SKM-1 treated with dmso at 0.1 percent for 144 hours (cell line): ENCODE measurements at regions not wholly inside any gene's neighbourhood (a gene's known extent, or its start where the extent isn't known, plus 50 kb on each side); places are given as distances from the start of the nearest gene placed in this dataset.
"Not testable (repeated sequence)": the region's sequence is repeated elsewhere in the genome, so short reads cannot be mapped to it uniquely, and the experiment has no call there.

Experiments used
- DNase-seq: peaks from one replicate; lab custom pipeline; 2025; ENCODE audit not compliant: unreplicated experiment; lab: John Stamatoyannopoulos, UW

DNA sequence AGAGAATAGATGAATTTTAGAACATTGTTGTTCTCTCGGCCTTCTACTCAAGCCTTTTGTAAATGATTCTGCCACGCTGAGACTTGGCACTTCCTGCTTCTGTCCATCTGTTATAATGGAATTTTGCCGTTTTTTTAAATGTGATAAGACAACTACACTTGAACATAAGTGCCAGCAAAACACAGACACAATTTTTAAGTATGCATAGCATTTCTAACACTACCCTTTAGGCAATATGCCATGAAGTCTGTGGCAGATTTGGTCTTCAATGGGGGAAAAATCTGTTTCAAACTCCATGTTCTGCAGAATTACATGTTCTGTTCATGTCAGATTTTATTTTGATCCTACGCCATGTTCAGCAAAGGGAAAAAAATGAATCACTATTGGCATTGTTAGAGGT is 1170.7 kb upstream of the SLC39A10 start:
- no peak for DNase-seq

DNA sequence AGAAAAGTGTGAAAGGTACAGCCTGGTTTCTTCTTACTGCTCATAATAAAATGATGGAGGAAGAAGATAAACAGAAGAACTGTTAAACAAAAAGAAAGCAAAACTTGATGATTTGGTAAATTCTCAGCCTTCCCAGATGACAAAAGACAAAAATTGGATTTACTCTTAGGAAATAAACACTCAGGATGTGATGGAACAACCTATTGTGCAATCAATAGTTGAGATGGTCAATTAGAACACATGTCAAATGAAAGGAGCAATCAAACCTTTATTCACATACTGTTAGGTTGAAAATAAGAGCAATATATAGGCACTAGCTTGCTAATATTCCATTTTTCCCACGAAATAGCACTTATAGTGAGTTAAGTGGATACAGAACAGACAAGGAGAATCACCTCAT is 1174.0 kb upstream of the SLC39A10 start:
- DNase-seq: no peak

DNA sequence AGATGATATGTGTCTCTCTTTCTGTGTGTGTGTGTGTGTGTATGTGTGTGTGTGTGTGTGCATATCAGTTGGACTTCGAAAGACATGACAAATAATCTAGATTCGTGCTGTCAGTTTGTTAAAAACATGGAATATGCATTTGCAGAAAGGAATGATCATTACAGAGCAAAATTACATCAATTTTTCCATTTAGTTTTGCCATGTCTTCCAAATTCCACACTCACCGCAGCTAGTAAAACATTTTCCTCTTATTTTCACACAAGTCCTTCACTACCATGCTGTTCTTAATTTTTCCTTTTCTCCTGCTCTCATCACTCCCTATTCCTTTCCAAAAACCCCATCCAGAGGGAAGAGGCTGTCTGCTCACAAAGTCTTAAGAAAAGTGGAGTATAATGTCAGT is 1191.4 kb upstream of the SLC39A10 start:
- DNase-seq: no peak

DNA sequence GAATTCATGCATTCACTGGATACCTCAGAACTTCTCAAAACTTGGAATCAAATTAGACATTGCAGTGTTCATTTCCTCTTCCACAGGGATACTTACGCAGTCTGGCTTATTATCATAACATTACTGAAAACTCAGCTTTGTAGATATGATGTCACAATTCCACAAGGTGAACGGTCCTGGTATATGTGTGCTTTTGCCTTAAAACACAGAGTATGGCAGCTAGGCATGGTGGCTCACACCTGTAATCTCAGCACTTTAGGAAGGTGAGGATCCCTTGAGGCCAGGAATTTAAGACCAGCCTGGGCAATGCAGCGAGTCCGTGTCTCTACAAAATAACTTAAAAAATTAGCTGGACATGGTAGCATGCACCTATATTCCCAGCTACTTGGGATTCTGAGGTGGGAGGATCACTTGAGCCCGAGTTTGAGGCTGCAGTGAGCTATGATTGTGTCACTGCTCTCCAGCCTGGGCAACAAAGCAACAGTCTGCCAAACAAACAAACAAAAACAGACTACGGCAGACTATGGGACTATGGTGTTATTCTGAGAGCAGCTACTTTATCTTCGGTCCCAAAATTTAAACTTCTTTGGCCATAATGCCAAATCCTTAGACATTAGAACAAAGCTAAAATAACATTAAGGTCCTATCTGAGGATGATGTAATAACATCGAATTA is 1191.9 kb upstream of the SLC39A10 start:
- DNase-seq: peak; percentile 11

DNA sequence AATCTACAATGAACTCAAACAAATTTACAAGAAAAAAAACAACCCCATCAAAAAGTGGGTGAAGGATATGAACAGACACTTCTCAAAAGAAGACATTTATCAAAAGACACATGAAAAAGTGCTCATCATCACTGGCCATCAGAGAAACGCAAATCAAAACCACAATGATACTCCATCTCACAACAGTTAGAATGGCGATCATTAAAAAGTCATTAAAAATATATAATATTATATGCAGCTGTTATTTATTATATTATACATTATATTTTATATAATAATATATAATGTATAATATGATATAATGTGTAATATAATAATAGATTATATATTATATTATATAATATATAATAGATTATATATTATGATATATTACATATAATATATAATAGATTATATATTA is 1194.1 kb upstream of the SLC39A10 start:
- DNase-seq: not testable (repeated sequence)

DNA sequence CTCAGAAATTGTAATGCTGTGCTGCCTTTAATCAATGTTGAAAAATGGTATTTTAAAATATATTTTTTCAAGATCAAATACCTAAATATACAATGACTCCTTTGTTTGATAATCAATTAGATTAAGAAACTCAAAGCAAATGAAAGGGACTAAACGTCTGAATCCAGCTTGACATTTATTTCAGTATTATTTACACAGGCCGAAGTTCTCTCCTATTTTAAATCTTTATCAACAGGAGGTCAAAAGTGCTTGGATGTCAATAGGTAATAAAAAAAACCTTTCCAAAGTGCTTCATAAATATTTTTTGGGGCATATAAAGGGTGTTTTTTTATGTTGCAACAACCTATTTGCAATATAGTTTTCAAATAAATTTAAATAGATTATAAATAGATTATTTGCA is 1201.7 kb upstream of the SLC39A10 start:
- DNase-seq: no peak

DNA sequence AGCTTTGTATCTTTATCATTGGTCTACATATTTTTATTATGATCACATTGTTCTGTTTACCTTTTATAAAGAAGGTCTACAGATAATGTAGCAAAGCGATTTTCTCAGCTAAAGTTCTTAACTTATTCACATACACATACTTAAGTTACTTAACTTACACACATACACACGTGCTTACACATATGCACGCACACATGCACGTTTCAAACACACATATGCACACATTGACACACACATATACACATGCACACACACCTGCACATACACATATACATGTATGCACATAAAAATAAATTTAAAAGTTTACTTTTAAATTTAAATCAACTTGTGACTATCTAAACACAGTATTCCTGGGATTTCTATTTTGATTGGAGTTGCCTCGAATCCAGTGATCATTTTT is 1204.5 kb upstream of the SLC39A10 start:
- no peak for DNase-seq

DNA sequence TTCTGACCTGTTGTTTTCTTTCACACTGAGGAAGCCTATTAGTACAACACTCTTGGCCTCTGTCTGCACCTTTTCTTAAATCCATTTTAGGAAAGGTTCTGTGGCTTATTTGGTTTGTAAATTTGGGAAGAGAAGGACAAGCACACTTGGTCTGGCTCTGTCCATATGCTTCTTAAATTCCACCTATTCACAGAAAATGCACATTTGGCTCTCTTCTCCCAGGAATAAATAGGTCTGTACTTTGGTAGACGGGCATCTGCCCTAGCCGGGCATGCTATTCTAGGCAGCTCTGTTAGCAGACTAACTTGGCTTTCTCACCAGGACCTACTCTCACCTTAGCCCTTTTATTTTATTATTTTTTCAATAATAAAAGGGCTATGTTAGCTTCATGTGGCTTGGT is 1211.8 kb upstream of the SLC39A10 start:
- DNase-seq: no peak

DNA sequence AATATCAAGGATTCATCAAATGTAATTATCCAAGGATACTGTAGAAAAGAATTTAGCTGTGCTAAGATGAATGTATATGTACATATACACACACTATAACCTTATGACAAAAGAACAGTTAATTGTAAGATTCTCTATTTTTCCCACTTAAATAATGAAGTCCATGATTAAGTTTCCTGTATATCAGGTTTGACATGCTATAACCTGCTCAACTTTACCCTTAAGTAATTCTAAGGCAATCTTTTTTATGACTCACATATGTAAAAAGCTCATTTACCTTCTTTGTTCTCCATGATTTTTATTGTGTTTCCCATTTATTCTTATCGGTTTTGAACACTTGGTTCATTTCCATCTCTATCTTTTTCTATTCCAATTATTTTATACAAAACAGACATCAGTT is 1213.1 kb upstream of the SLC39A10 start:
- DNase-seq: no peak

DNA sequence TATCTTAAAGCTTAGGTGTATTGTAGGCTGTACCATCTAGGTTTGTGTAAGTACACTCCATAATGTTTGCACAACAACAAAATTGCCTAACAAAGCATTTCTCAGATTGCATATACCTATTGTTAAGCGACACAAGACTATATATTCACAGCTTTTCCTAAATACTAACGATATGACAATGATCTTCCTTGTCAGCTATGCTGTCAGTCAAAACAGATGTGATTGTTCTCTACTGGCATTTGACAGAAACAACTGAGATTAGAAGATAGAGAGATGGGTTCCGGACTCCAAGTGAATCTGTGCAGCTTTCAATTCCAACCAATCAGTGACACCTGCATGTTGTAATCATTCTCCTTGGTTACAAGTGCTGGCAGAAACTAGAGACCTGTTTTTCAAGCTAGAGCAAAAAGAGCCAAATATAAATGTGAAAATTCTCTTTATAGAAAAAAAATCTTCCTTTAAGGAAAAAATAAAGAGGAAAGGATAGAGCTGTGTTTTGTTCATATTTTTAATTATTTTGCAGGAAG is 1232.3 kb upstream of the SLC39A10 start:
- DNase-seq: no peak

DNA sequence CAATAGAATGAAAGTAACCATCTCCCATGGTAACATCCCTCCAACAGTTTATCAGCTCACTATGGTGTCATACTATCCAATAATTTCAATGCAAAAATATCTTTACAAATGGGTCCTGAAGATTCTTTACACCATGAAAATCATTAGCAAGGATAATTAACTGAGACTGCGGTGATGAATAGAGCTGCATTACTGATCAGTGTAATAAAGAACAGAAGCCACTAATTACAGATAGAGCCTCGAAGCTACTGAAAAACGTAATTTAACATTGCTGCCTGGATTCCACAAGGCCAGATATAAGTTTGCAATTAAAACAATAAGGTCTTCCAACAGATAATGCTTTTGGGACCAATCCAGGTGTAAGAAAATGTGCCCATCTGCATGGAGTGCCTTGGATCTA is 1245.8 kb upstream of the SLC39A10 start:
- DNase-seq: no peak

DNA sequence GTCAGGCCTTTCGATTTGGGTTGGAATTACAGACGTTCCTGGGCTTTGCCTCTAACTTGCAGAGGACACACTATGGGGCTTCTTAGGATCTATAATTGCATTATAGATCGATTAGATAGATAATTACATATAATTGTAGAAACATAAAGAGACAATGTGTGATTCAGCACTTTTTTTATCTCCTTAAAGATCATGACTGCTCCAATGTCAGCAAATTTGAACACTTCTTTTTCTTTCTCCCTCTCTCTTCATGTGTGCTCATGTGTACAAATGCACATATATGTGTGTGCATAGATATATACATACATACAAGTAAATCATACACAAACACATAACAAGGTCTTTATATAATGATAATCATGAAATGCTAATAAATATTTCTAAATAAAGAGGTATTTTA is 1261.2 kb upstream of the SLC39A10 start:
- no peak for DNase-seq

DNA sequence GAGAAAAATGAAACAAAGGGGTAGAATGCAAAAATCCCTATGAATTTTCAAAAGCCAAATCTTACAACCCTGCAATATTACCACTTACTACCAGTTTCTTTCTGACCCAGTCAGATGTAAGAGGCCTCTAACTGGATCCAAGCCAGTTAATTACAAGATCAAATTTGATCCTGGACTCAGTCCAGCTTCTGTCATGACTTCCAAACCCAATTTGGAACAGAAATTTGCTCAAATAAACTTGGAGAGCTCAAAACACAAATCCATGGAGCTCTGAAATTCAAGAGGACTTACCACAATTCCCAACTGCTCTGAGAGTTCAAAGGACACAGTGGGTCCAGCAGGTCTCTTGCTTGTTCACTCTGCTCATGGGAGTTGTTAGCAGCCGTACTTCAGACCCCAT is 1271.7 kb upstream of the SLC39A10 start:
- DNase-seq: no peak

DNA sequence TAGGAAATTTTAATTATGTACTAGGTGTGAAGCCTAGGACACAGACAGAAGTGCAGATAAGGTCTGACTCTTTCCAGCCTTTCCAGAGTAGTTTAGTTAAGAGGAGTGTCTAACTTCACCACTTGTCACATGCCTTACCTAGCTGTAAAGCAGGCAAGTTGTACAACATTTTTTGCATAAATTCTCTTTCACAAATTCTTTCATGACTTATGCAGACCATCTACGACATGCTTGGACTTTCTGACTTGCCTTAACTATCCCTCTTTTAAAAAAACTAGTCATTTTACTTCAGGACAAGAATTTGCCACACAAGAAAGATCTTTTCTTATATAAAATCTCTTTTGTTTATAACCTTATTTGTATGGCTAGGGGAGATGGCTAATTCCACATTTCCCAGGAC is 1273.6 kb upstream of the SLC39A10 start:
- DNase-seq: no peak

DNA sequence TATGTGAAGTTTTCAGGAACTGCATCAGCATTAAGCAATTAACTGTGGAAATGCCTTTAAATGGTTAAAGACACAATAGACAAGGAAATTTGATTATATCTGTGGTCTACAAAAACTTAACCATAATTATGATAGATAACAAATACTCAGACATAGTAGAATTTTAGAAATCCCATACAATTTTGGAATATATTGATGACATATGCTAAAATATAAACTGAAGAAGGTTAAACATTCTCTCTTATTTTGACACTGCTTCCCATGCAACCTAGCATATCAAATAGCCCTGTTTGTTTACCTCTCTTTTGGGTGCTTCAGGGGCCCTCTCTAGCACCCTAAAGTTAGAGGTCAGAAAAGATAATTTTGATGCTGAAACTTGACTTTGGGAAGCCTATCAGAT is 1274.8 kb upstream of the SLC39A10 start:
- DNase-seq: no peak

DNA sequence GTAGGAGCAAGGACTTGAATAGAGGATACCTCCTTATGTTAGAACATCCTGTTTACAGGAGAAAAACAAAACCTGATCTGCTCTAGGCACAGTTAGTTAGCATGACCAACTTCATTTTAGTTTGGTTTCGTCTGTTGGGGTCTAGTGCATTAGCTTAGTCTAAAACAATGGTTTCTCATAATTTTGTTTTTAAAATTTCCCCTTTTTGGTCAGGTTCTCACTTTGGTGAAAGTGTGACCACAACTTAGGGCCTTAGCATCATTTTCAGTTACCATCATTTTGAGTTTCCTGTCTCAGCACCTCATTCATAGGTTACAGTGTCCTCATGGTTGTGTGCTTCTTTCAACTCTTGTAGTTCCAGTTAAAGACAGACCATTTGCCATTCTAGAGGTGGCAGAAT is 1277.0 kb upstream of the SLC39A10 start:
- no peak for DNase-seq

DNA sequence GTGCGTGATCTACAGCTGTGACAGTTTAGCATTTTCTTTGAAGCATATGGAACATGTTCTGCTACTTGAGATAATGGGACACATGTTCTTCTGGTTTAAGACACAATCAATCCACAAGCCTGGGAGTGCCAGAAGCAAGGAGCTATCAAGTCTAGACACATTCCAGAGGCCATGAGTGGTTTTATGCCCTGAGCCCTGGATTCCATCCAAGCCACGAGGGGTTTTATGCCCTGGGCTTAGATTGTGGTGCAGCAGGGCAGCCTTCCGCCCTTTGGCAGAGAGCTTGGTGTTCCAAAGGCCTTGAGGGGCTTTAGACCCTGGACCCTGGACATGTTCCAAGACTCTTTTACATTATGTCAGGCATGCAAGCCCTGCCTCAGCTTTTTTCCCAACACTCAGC is 1289.6 kb upstream of the SLC39A10 start:
- DNase-seq: not testable (repeated sequence)

DNA sequence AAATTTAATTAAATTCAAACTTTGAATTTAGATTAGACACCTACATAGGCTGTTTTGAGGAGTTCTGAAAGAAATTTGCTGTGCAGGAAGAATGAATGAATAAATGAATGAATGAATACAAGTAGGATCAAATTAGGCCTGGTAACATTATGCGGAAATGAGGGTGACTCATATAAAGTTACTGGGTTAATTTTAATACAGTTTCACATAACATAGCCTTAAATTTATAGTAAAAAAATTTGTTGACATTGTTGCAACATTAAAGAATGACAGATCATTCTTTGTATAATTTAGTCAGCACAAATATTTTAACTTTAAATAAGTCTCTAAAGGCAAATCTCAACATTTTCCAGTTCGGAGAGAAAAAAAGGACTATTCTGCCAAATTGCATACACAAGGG is 1293.1 kb upstream of the SLC39A10 start:
- no peak for DNase-seq

DNA sequence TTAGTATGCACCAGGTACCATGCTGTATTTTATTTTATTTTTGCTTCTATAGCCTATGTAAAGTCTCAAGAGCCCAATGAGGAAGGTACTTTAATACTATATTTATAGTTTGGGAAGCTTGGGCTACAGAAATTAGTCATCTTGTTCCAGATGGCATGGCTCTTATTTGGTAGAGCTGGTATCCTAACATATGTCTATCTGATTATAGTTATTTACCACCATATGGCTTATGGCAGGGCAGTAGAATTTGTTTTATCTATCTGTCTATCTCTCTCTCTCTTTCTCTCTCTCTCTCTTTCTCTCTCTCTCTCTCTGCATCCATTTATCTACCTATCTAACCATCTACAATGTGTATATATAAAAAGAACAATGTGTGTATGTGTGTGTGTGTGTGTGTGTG is 1293.7 kb upstream of the SLC39A10 start:
- no peak for DNase-seq

DNA sequence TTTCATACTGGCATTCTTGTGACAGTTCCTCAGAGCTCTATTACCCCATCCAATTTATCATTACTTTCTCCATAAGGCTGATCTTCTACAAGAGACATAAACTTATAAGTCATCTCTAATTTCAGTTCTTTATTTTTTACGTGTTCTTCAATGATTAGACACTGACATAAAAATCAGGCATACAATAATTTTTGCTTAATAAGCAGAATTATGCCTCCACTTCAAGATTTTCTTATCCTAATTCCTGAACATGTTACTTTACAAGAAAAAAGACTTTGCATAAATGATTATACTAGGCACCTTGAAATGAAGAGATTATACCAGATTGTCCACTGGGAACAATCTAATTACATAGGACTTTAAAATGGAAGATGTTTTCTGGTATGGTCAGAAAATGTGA is 1304.5 kb upstream of the SLC39A10 start:
- DNase-seq: no peak

DNA sequence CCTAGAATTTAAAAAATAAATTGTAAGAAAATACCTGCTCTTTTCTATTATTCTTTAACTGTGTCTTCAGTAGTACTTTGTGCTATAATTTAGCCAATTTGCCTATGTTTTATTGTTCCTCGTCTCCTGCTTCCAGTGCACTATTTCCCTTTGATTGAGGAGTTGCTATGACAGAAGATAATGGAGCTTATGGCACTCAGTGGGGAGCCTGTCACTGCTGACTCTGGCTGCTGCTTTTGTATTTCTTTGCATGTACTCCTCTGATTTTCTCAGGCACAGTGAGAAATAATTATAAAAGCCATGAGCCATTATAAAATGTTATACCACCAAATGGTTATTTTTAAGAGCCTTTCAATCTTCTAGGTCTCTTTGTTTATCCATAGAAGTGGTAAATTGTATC is 1310.8 kb upstream of the SLC39A10 start:
- no peak for DNase-seq

DNA sequence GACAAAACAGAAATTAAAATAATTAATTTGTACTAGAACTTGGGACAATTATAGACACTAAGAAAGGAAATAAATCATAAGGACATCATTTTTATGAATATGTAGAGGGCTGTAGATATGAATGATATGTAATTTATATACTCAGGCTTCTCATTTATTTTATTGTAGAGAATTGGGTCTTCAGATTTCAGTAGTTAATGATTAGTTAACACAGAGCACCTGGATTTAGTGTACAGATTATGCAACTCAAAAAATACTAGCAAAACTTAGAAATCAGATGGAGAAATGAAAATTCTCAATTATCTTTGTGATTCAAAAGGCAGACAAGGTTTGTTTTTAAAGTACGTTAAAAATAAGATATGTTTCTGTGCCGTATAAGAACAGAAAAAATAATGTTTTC is 1311.7 kb upstream of the SLC39A10 start:
- DNase-seq: no peak

DNA sequence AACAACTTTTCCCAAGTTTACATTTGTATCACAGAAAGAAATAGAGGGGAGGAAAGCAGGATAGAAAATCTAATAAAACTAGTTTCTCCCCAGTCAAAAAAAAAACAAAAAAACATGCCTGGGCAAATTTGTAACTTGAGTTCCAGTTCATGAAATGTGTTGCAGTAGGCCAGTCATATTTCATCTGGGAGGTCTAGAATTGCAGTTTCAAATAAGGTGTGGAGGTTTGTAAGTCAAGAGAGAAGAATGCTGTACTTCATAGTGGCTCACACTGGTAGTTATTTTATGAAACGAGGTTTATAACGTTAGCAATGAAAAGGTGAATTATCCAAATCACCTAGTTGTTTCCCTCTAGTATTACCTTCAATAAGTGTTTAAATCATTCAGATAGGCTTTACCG is 1313.9 kb upstream of the SLC39A10 start:
- no peak for DNase-seq
